ENCODE measurements at regions not wholly inside any gene's neighbourhood (a gene's known extent, or its start where the extent isn't known, plus 50 kb on each side); places are given as distances from the start of the nearest gene placed in this dataset.
"Not testable (repeated sequence)": the region's sequence is repeated elsewhere in the genome, so short reads cannot be mapped to it uniquely, and the experiment has no call there.

DNA sequence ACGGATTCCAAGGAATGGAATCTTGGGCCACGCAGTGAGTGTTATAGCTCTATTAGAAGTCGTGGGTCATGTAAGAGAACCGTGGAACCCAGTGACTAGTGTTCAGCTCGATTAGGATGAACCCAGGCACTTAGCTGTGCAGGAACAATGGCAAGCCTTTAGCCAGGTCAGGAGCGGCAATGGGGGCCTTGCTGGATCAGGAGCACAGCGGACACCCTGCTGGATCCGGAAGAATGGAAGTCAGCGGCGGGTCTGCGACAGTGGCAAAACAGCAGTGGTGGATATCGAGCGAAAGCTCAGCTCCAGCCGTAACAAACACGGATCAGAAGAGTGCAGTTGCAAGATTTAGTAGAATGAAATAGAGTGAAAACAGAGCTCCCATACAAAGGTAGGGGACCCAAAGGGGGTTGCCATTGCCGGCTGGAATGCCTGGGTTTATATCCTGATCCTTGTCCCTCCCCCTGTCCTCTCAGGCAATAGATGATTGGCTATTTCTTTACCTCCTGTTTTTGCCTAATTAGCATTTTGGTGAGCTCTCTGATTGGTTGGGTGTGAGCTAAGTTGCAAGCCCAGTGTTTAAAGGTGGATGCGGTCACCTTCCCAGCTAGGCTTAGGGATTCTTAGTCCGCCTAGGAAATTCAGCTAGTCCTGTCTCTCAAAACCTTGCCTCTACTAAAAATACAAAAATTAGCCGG, 618.3 kb upstream of the CBLB start:
- TF ChIP-seq, protein P1, sequence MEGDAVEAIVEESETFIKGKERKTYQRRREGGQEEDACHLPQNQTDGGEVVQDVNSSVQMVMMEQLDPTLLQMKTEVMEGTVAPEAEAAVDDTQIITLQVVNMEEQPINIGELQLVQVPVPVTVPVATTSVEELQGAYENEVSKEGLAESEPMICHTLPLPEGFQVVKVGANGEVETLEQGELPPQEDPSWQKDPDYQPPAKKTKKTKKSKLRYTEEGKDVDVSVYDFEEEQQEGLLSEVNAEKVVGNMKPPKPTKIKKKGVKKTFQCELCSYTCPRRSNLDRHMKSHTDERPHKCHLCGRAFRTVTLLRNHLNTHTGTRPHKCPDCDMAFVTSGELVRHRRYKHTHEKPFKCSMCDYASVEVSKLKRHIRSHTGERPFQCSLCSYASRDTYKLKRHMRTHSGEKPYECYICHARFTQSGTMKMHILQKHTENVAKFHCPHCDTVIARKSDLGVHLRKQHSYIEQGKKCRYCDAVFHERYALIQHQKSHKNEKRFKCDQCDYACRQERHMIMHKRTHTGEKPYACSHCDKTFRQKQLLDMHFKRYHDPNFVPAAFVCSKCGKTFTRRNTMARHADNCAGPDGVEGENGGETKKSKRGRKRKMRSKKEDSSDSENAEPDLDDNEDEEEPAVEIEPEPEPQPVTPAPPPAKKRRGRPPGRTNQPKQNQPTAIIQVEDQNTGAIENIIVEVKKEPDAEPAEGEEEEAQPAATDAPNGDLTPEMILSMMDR (IDR thresholded peaks at IDR 0.05): not testable (repeated sequence)
- TF ChIP-seq POLR2A (IDR thresholded peaks at IDR 0.05): not testable (repeated sequence)
